Transverse colon (tissue), 4 donors: ENCODE measurements at regions not wholly inside any gene's neighbourhood (a gene's known extent, or its start where the extent isn't known, plus 50 kb on each side); places are given as distances from the start of the nearest gene placed in this dataset.

Source experiments
- DNase-seq: peaks from one replicate; pipeline ENCODE4 v3.0.0-alpha.2; 2019
- H3K27ac ChIP-seq, 4 donors: fragments of 200-600 bp; sonication (generic); 2 replicates each; pipeline ENCODE4 v1.5.1; 2016 to 2018; ENCODE audit warnings: inconsistent platforms in 4 of 4
- H3K27me3 ChIP-seq: fragments of 200-600 bp; sonication (generic); 2 replicates; pipeline ENCODE4 v1.5.1; 2017; ENCODE audit warnings: inconsistent platforms
- H3K36me3 ChIP-seq, 4 donors: fragments of 200-600 bp; sonication (generic); 2 replicates each; pipeline ENCODE4 v1.5.1; 2017 to 2019; ENCODE audit warnings: inconsistent platforms in 4 of 4
- H3K4me1 ChIP-seq, 4 donors: fragments of 200-600 bp; sonication (generic); 2 replicates each; pipeline ENCODE4 v1.5.1; 2017 to 2020; ENCODE audit warnings: inconsistent platforms in 4 of 4
- H3K4me3 ChIP-seq, 4 donors: fragments of 200-600 bp; sonication (generic); 1 replicate in 1 of 4; 2 replicates in 3 of 4; pipeline versions ENCODE4 v1.5.1 to v1.6.1; 2017 to 2019; ENCODE audit warnings: inconsistent platforms in 4 of 4
- H3K9me3 ChIP-seq, 2 donors: fragments of 200-600 bp; sonication (generic); 2 replicates each; pipeline ENCODE4 v1.5.1; 2017 to 2019; ENCODE audit warnings: inconsistent platforms in 2 of 2
- CTCF ChIP-seq, 5 experiments: fragments of 200-600 bp in 3 of 5; fragments of 450-650 bp in 2 of 5; sonication (generic) in 3 of 5; IDR thresholded peaks; 1 replicate in 2 of 5; 2 replicates in 3 of 5; pipeline ENCODE4 v1.5.1; 2016 to 2017; ENCODE audit warnings: antibody characterized with exemption in 5 of 5, inconsistent platforms in 3 of 5, mild to moderate bottlenecking in 2 of 5, moderate library complexity in 1 of 5
- EP300 ChIP-seq: sonication (generic); formaldehyde crosslinking; IDR thresholded peaks from one replicate; pipeline ENCODE4 v1.6.1; 2017; ENCODE audit warnings: antibody characterized with exemption, low read depth
- POLR2A ChIP-seq: fragments of 450-650 bp; IDR thresholded peaks from one replicate; pipeline ENCODE4 v1.6.1; 2016; ENCODE audit warnings: antibody characterized with exemption, mild to moderate bottlenecking, moderate library complexity
- POLR2AphosphoS5 ChIP-seq, 3 donors: sonication (generic); formaldehyde crosslinking; IDR thresholded peaks; one replicate each; pipeline ENCODE4 v1.6.1; 2016; ENCODE audit warnings: antibody characterized with exemption in 3 of 3
- WGBS, 2 donors: methylation state at CpG; one replicate each; pipeline ENCODE4 v1.1.5; 2018; ENCODE audit warnings: low coverage in 1 of 2; 5-methylcytosine and 5-hydroxymethylcytosine counted together
- in situ Hi-C, 4 donors: fragments of 200-750 bp; cut with MboI; loops; one replicate each; pipeline versions ENCODE4 v1.15.0 to v1.15.1; 2017; ENCODE audit warnings: low sequenced_read_pairs in 3 of 4, low pct_ligation_motif_present in 1 of 4, low pct_unique_long_range_greater_than_20kb in 1 of 4
- intact Hi-C: fragments of 100-400 bp; cut with DNase I; formaldehyde crosslinking; loops from one replicate; pipeline ENCODE4 v1.15.1; 2023; ENCODE audit warnings: low total_unique reads

- no peaks in the 10 kb centered on the region for H3K9me3 ChIP-seq
- H3K27me3 ChIP-seq: no peaks in the 10 kb centered on the region
- TF ChIP-seq CTCF (IDR thresholded peaks at IDR 0.05): no peak
- TF ChIP-seq POLR2A: no peak
- no peak for TF ChIP-seq POLR2AphosphoS5 (IDR thresholded peaks at IDR 0.05)
- TF ChIP-seq EP300: no peak
- no peaks in the 10 kb centered on the region for H3K36me3 ChIP-seq
- H3K4me1 ChIP-seq: no peaks in the 10 kb centered on the region
- no peak overlapping the region for H3K27ac ChIP-seq
- intact Hi-C loops: no loop called here
- H3K4me3 ChIP-seq: no peak overlapping the region
- no peak for DNase-seq
- in situ Hi-C loops: no loop called here
Observed at GRCh38 chr9:28792716-28793115, 1219.4 kb upstream of the C9orf72 start.

GRCh38 chr9:28799876-28800275 lies 1226.6 kb upstream of the C9orf72 start:
- Histone ChIP-seq H3K36me3 (no peaks in the 10 kb centered on the region), H3K9me3 (no peaks in the 10 kb centered on the region), H3K4me3 (no peak overlapping the region), H3K27me3 (no peaks in the 10 kb centered on the region), H3K27ac (no peak overlapping the region), H3K4me1 (no peaks in the 10 kb centered on the region)
- intact Hi-C loops: no loop called here
- in situ Hi-C loops: no loop called here
- no peak for TF ChIP-seq POLR2A
- TF ChIP-seq CTCF (IDR thresholded peaks at IDR 0.05): no peak
- TF ChIP-seq POLR2AphosphoS5 (IDR thresholded peaks at IDR 0.05): no peak
- TF ChIP-seq EP300: no peak
- 33 to 54% methylated on average over 2 to 3 of the region's 3 CpGs for WGBS, 2 donors
- DNase-seq: no peak

GRCh38 chr9:28801144-28801799 lies 1228.0 kb upstream of the C9orf72 start:
- Histone ChIP-seq H3K4me1 (no peaks in the 10 kb centered on the region), H3K36me3 (no peaks in the 10 kb centered on the region), H3K9me3 (no peaks in the 10 kb centered on the region), H3K4me3 (no peak overlapping the region), H3K27ac (no peak overlapping the region), H3K27me3 (no peaks in the 10 kb centered on the region)
- no peak for TF ChIP-seq POLR2AphosphoS5 (IDR thresholded peaks at IDR 0.05)
- TF ChIP-seq CTCF (IDR thresholded peaks at IDR 0.05): no peak
- no peak for TF ChIP-seq POLR2A
- no peak for TF ChIP-seq EP300
- intact Hi-C loops: no loop called here
- in situ Hi-C loops: no loop called here
- 84 to 88% methylated on average over 1 of the region's 1 CpG for WGBS, 2 donors
- no peak for DNase-seq

- intact Hi-C loops (no loop called here), in situ Hi-C loops (no loop called here)
- Histone ChIP-seq H3K27me3 (no peaks in the 10 kb centered on the region), H3K36me3 (no peaks in the 10 kb centered on the region), H3K27ac (no peak overlapping the region), H3K9me3 (no peaks in the 10 kb centered on the region), H3K4me1 (no peaks in the 10 kb centered on the region), H3K4me3 (no peak overlapping the region)
- WGBS, 2 donors: 86 to 91% methylated on average over 1 of the region's 1 CpG
- TF ChIP-seq POLR2A: no peak
- no peak for DNase-seq
Observed at GRCh38 chr9:28805197-28805596, 1231.9 kb upstream of the C9orf72 start.

- no peak for TF ChIP-seq POLR2AphosphoS5 (IDR thresholded peaks at IDR 0.05)
- TF ChIP-seq CTCF (IDR thresholded peaks at IDR 0.05): no peak
- TF ChIP-seq POLR2A: no peak
- no peak for TF ChIP-seq EP300
- Histone ChIP-seq H3K4me1 (no peaks in the 10 kb centered on the region), H3K9me3 (no peaks in the 10 kb centered on the region), H3K36me3 (no peaks in the 10 kb centered on the region), H3K27ac (no peak overlapping the region), H3K4me3 (no peak overlapping the region), H3K27me3 (no peaks in the 10 kb centered on the region)
- no peak for DNase-seq
- intact Hi-C loops (no loop called here), in situ Hi-C loops (no loop called here)
Observed at GRCh38 chr9:28808042-28808441, 1234.8 kb upstream of the C9orf72 start.
